HepG2 (cell line): ENCODE measurements at regions not wholly inside any gene's neighbourhood (a gene's known extent, or its start where the extent isn't known, plus 50 kb on each side); places are given as distances from the start of the nearest gene placed in this dataset.

ENCODE experiments used
- CEBPG ChIP-seq: IDR thresholded peaks from 2 replicates; pipeline ENCODE4 v1.6.1; 2016
- CREB1 ChIP-seq, 2 experiments: fragments of 450-650 bp in 1 of 2; IDR thresholded peaks; 2 replicates each; pipeline ENCODE4 v1.6.1; 2016 to 2017; ENCODE audit warnings: control low read depth in 1 of 2, mild to moderate bottlenecking in 1 of 2, missing compliant biosample characterization in 1 of 2, missing genetic modification characterization in 1 of 2
- EP300 ChIP-seq, 3 experiments: sonication (generic) in 1 of 3; formaldehyde crosslinking in 1 of 3; IDR thresholded peaks; 2 replicates each; pipeline versions ENCODE4 v1.5.1 to v1.6.1; 2011 to 2020; ENCODE audit warnings: low read depth in 2 of 3, low read length in 2 of 3, borderline replicate concordance in 1 of 3, improper control_type of control experiment in 1 of 3, mild to moderate bottlenecking in 1 of 3, missing genetic modification reagents in 1 of 3, moderate library complexity in 1 of 3
- FOSL2 ChIP-seq: sonication (generic); formaldehyde crosslinking; IDR thresholded peaks from 2 replicates; pipeline ENCODE4 v1.4.0; 2020; ENCODE audit warnings: missing genetic modification reagents
- FOXO4 ChIP-seq: sonication (generic); formaldehyde crosslinking; conservative IDR thresholded peaks from 2 replicates; pipeline ENCODE4 v1.8.1; 2023; ENCODE audit warnings: missing genetic modification reagents
- MBD4 ChIP-seq: IDR thresholded peaks from 2 replicates; pipeline ENCODE4 v1.6.1; 2012; ENCODE audit warnings: low read length, inconsistent platforms, borderline replicate concordance
- NFE2L2 ChIP-seq: fragments of 150-350 bp; IDR thresholded peaks from 2 replicates; pipeline ENCODE4 v1.6.1; 2014; ENCODE audit warnings: low read length
- NR2F2 ChIP-seq: IDR thresholded peaks from 2 replicates; pipeline ENCODE4 v1.6.1; 2012; ENCODE audit warnings: low read depth, inconsistent platforms, borderline replicate concordance
- NR2F6 ChIP-seq, 2 experiments: IDR thresholded peaks; 2 replicates each; pipeline ENCODE4 v1.6.1; 2016; ENCODE audit warnings: antibody characterized with exemption in 1 of 2, mild to moderate bottlenecking in 1 of 2
- SKI ChIP-seq: fragments of 450-650 bp; IDR thresholded peaks from one replicate; pipeline ENCODE4 v1.6.1; 2018; ENCODE audit warnings: mild to moderate bottlenecking; ENCODE audit not compliant: partially characterized antibody
- SKIL ChIP-seq: sonication (generic); formaldehyde crosslinking; IDR thresholded peaks from 2 replicates; pipeline ENCODE4 v1.8.0; 2022; ENCODE audit warnings: missing genetic modification reagents, mild to moderate bottlenecking, moderate library complexity, borderline replicate concordance
- TBX3 ChIP-seq: fragments of 450-650 bp; IDR thresholded peaks from 2 replicates; pipeline ENCODE4 v1.6.1; 2017; ENCODE audit warnings: antibody characterized with exemption, mild to moderate bottlenecking, inconsistent platforms, borderline replicate concordance
- ZNF350 ChIP-seq: sonication (generic); formaldehyde crosslinking; IDR thresholded peaks from 2 replicates; pipeline ENCODE4 v1.4.0; 2020; ENCODE audit warnings: mild to moderate bottlenecking, low read depth, missing genetic modification reagents, borderline replicate concordance
- ZSCAN30 ChIP-seq: sonication (generic); formaldehyde crosslinking; IDR thresholded peaks from 2 replicates; pipeline ENCODE4 v1.5.0; 2020; ENCODE audit warnings: mild to moderate bottlenecking, missing genetic modification reagents
- ZUFSP ChIP-seq: sonication (generic); formaldehyde crosslinking; IDR thresholded peaks from 2 replicates; pipeline ENCODE4 v1.9.0; 2021; ENCODE audit warnings: missing genetic modification reagents, mild to moderate bottlenecking, borderline replicate concordance
- TF ChIP-seq, protein P1 (sequence below): sonication (generic); formaldehyde crosslinking; IDR thresholded peaks from 2 replicates; pipeline ENCODE4 v1.4.0; 2020; ENCODE audit warnings: missing genetic modification reagents

DNA sequence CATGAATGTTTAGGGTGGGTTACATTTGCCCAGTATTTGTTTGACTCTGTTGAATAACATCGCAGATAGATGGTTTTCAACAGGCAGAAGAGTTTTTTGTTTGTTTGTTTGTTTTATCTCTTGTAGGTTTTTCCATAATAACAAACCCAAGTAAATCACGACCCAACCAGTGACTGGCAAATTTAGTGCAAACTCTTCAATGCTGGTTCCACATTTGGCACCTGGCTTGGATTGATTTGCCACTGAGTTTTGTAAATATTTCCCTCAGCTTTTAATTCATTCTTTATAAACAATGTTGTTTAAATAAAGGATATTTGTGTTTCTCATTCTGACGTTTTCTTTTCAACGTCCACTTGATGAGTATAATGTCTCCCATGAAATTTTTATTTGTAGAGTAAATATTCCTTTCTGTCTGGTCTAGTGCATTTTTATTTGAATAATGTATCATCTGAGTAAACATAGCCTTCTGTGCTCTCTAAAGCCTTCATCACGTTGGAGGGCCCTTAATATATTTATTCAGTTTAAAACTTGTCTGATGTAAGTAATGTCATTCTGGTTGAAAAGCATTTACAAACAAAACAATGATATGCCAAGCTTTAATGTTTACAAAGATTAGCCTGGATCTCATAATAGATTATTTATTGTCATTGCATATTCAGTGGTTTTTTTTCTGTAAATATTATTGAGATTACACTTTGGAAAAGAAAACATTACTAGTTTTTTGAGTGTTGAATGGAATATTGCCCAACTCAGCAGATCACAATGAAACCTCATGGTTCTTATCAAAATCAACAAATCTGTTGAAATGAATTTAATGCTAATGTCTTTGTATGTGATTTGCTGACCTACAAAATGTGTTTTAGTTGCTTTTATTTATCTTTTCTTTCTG lies 90.4 kb upstream of the PEG3 start (continued):
- TF ChIP-seq FOXO4 (CRISPR knock-in tag), result no peak
- no peak for TF ChIP-seq ZSCAN30 (CRISPR knock-in tag)
- peak; percentile 86 for TF ChIP-seq TBX3
- no peak for TF ChIP-seq ZNF350
- TF ChIP-seq ZUFSP, result no peak
- TF ChIP-seq MBD4, result no peak
- TF ChIP-seq CREB1 (IDR thresholded peaks at IDR 0.05), result no peak
- TF ChIP-seq CREB1 (CRISPR knock-in tag; IDR thresholded peaks at IDR 0.05), result peak; percentile 51; the same call in 1 of the 2 replicates
- TF ChIP-seq NFE2L2, result peak; percentile 60
- peak; percentile 45 for TF ChIP-seq NR2F2
- 0 out of 2 replicates have a peak, but pooled peaks have one; percentile 17 for TF ChIP-seq SKIL (CRISPR knock-in tag)
- TF ChIP-seq, protein P1, sequence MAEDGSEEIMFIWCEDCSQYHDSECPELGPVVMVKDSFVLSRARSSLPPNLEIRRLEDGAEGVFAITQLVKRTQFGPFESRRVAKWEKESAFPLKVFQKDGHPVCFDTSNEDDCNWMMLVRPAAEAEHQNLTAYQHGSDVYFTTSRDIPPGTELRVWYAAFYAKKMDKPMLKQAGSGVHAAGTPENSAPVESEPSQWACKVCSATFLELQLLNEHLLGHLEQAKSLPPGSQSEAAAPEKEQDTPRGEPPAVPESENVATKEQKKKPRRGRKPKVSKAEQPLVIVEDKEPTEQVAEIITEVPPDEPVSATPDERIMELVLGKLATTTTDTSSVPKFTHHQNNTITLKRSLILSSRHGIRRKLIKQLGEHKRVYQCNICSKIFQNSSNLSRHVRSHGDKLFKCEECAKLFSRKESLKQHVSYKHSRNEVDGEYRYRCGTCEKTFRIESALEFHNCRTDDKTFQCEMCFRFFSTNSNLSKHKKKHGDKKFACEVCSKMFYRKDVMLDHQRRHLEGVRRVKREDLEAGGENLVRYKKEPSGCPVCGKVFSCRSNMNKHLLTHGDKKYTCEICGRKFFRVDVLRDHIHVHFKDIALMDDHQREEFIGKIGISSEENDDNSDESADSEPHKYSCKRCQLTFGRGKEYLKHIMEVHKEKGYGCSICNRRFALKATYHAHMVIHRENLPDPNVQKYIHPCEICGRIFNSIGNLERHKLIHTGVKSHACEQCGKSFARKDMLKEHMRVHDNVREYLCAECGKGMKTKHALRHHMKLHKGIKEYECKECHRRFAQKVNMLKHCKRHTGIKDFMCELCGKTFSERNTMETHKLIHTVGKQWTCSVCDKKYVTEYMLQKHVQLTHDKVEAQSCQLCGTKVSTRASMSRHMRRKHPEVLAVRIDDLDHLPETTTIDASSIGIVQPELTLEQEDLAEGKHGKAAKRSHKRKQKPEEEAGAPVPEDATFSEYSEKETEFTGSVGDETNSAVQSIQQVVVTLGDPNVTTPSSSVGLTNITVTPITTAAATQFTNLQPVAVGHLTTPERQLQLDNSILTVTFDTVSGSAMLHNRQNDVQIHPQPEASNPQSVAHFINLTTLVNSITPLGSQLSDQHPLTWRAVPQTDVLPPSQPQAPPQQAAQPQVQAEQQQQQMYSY, result peak; percentile 24; the same call in 1 of the 2 replicates
- peak; percentile 62 for TF ChIP-seq NR2F6 (IDR thresholded peaks at IDR 0.05)
- peak; percentile 31; the same call in 1 of the 2 replicates for TF ChIP-seq NR2F6 (CRISPR knock-in tag; IDR thresholded peaks at IDR 0.05)
- TF ChIP-seq EP300 (IDR thresholded peaks at IDR 0.05; ENCODE audit: low read depth in 2 of 2, low read length in 2 of 2), result peak in 1 of 2 experiments; percentile 55; a peak in 1 of 4 replicates
- TF ChIP-seq EP300 (CRISPR knock-in tag; IDR thresholded peaks at IDR 0.05; ENCODE audit: borderline replicate concordance), result no peak
- TF ChIP-seq SKI, result peak; percentile 74
- peak; percentile 75 for TF ChIP-seq CEBPG
- 0 out of 2 replicates have a peak, but pooled peaks have one; percentile 8 for TF ChIP-seq FOSL2 (CRISPR knock-in tag)
